Mucosa of rectum (tissue), 2 donors: ENCODE measurements at regions not wholly inside any gene's neighbourhood (a gene's known extent, or its start where the extent isn't known, plus 50 kb on each side); places are given as distances from the start of the nearest gene placed in this dataset.

Experiments
- H3K27ac ChIP-seq, 2 donors: one replicate each; pipeline ENCODE4 v1.7.0; 2013; ENCODE audit warnings: inconsistent platforms in 2 of 2, low read depth in 2 of 2, low read length in 2 of 2
- H3K27me3 ChIP-seq, 2 donors: one replicate each; pipeline ENCODE4 v1.7.0; 2013; ENCODE audit warnings: low read length in 2 of 2; ENCODE audit not compliant: control insufficient read depth in 2 of 2, insufficient read depth in 2 of 2
- H3K36me3 ChIP-seq, 2 donors: one replicate each; pipeline ENCODE4 v1.7.0; 2013; ENCODE audit warnings: low read length in 2 of 2; ENCODE audit not compliant: control insufficient read depth in 2 of 2, insufficient read depth in 2 of 2
- H3K4me1 ChIP-seq, 2 donors: one replicate each; pipeline ENCODE4 v1.7.0; 2013; ENCODE audit warnings: low read length in 2 of 2, mild to moderate bottlenecking in 1 of 2; ENCODE audit not compliant: control insufficient read depth in 2 of 2, insufficient read depth in 2 of 2
- H3K4me3 ChIP-seq, 2 donors: one replicate each; pipeline ENCODE4 v1.7.0; 2013; ENCODE audit warnings: low read length in 2 of 2
- H3K9ac ChIP-seq, 2 donors: one replicate each; pipeline ENCODE4 v1.7.0; 2013; ENCODE audit warnings: low read length in 2 of 2, low read depth in 1 of 2, mild to moderate bottlenecking in 1 of 2
- H3K9me3 ChIP-seq, 2 donors: one replicate each; pipeline ENCODE4 v1.7.0; 2013; ENCODE audit warnings: low read length in 2 of 2; ENCODE audit not compliant: control insufficient read depth in 2 of 2
- donor health status: healthy.
- donor health status: Normal muscosa, but diverticular disease.

DNA sequence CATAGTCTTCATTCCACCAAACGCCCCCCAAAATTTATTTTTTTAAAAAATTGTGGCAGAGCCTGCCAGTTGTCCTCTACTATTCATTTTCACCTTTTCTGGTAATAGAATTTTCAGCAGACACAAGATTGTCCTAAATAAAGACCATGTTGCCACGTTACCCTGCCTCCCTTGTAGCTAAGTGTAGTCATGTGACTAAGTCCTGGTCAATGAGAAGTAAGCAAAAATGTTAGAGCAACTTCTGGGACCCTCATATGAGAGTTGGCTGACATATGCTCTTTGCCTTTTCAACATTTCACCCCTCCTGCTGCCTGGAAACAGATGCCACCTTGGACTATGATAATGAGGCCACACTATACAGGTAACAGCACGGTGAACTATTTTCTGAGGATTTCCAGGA is 203.1 kb downstream of the PIK3R1 start:
- Histone ChIP-seq H3K9ac (no peak overlapping the region), H3K27ac (peak overlapping the region; percentile 13 to 32)

DNA sequence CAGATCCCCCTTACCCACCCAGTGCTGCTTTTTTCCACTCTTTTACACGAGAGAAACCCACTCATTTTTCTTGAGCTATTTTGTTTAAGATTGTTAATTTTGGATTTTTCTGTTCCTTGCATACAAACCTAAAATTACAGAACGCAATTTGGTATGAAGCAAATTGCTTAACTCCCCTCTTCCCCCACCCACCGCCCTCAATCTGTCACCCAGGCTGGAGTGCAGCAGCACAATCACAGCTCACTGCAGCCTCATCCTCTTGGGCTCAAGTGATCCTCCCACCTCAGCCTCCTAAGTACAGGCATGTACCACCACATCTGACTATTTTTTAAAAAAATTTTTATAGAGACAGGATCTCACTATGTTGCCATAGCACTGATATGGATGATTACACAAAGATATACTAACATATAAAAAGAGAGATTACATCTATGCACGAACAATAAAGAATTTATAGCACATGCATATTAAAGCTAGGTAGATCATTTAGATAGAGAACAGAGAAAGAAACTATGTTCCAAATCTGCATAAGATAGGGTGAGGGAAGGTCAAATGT is 203.6 kb downstream of the PIK3R1 start:
- H3K27ac ChIP-seq, result peak overlapping the region; percentile 73 to 80
- H3K4me1 ChIP-seq, result peaks cover 11 to 27% of the 10 kb centered on the region in 2 donors
- peak overlapping the region in 1 of 2 donors; percentile 28 for H3K9ac ChIP-seq

More for the DNA sequence above, 203.1 kb downstream of the PIK3R1 start:
- Histone ChIP-seq H3K4me3 (no peak overlapping the region), H3K9me3 (no peaks in the 10 kb centered on the region), H3K4me1 (peaks cover 11 to 24% of the 10 kb centered on the region in 2 donors), H3K36me3 (no peaks in the 10 kb centered on the region), H3K27me3 (no peaks in the 10 kb centered on the region)

DNA sequence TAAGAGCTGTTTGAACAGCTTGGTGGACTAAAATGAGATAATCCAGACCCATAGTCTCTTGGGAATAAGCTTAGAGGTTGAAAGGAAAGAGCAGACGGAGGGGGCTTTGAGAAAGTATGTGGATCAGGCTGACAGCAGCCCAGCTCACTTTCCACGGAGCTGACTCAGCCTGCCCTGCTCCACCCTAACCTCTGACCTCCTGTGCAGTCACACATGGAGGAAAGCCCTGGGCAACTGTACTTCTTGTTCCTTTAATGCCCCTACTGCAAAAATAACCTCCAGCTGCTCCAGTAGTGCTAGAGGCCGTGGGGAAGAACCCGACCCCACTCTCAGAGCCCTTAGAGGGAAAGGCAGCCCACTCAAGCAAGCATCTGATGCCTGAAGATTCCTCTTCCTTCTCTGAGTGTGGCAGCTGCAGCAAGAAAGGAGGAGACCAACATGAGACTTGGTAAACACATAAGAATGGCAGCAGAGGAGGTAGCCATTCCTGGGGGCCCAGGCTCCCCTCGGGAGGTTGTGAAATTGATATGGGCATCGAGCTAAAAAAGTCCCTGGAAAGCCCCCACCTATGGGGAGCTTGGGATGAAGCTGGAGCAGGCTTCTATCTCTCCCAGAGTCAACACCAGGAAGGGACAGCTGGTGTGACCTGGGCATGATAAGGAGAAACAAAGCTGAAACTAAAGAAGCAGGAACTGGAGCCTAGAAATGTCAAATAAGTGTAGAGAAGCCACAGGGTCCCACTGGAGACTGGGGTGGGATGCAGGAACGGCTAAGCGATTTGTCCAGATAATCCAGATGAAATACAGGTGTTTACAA is 204.3 kb downstream of the PIK3R1 start:
- Histone ChIP-seq H3K4me1 (peaks cover 11 to 32% of the 10 kb centered on the region in 2 donors), H3K27ac (peak overlapping the region; percentile 73 to 80), H3K9ac (peak overlapping the region in 1 of 2 donors; percentile 28), H3K27me3 (no peaks in the 10 kb centered on the region), H3K9me3 (no peaks in the 10 kb centered on the region), H3K36me3 (no peaks in the 10 kb centered on the region), H3K4me3 (peak overlapping the region in 1 of 2 donors; percentile 4)

More for the DNA sequence above, 203.6 kb downstream of the PIK3R1 start:
- peak overlapping the region in 1 of 2 donors; percentile 4 for H3K4me3 ChIP-seq
- no peaks in the 10 kb centered on the region for H3K36me3 ChIP-seq
- no peaks in the 10 kb centered on the region for H3K9me3 ChIP-seq
- H3K27me3 ChIP-seq, result no peaks in the 10 kb centered on the region

DNA sequence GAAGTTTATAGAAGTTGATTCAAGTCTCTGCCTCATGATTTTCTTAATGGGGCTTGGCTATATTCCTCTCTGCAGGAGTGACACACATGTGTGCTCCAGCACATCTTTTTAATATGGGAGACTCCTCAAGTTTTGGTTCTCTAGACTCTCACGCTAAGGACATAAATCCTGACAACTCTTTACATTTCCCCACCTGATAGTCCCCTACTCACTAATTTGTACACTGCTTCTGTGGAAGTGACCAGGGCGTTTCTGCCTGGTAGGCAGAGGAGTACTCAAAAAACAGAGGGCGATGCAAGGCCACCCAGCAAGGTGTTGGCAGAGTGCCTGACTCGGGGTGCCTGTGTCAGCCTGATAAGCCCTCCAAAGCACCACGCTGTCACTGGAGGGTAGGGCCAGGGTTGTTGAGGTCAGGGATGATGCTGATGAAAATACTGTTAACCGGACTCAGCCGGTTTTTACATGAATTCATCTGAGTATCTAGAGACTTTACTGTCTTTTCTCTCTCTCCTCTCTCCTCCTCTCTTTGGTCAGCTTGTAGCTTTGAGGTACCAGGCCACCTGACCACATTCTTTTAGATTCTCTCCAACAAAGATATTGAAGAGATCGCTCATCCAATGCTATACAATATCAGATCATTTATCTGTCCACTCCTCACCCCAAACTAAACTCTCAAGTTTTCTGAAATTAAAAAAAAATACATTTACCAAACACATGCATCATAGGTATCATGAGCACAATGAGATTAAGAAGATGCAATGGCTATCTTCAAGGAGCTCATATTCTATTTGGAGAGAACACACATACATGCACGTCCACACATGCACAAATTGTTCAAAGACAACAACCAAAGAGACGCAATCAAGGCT is 205.2 kb downstream of the PIK3R1 start:
- peak overlapping the region; percentile 73 to 80 for H3K27ac ChIP-seq

DNA sequence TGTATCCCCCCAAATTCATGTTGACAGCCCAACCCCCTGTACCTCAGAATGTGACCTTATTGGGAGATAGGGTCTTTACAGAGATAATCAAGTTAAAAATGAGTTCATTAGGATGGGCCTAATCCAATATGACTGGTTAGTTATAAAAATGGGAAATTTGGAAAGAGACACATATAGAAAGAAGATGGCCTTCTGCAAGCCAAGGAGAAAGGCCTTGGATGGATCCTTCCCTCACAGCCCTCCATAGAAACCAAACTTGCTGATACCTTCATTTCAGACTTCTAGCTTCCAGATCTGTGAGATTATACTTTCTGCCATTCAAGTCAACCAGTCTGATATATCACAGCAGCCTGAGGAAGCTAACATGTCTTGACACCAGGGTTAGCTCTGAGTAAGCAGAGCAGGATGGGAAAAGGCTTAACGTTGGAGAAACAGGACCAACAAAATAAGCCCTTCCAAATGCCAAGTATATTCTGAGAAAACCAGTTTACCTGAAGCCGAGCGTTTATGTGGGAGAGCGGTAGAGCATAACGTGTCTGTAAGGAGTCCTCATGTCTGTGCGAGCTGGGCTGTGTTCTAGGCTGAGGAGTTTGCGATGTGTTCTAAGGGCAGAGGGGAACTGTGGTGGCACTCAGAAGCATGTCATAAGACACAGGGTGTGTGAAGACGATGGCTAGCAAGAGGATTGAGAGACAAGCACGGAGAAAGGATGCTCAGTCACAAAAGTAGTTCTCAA is 206.1 kb downstream of the PIK3R1 start:
- Histone ChIP-seq H3K9me3 (no peaks in the 10 kb centered on the region), H3K27ac (no peak overlapping the region), H3K4me1 (peaks cover 18 to 42% of the 10 kb centered on the region in 2 donors), H3K36me3 (no peaks in the 10 kb centered on the region), H3K9ac (no peak overlapping the region), H3K4me3 (no peak overlapping the region), H3K27me3 (no peaks in the 10 kb centered on the region)

More for the DNA sequence above, 205.2 kb downstream of the PIK3R1 start:
- Histone ChIP-seq H3K9ac (no peak overlapping the region), H3K27me3 (no peaks in the 10 kb centered on the region), H3K9me3 (no peaks in the 10 kb centered on the region), H3K4me3 (no peak overlapping the region), H3K36me3 (no peaks in the 10 kb centered on the region), H3K4me1 (peaks cover 17 to 41% of the 10 kb centered on the region in 2 donors)

DNA sequence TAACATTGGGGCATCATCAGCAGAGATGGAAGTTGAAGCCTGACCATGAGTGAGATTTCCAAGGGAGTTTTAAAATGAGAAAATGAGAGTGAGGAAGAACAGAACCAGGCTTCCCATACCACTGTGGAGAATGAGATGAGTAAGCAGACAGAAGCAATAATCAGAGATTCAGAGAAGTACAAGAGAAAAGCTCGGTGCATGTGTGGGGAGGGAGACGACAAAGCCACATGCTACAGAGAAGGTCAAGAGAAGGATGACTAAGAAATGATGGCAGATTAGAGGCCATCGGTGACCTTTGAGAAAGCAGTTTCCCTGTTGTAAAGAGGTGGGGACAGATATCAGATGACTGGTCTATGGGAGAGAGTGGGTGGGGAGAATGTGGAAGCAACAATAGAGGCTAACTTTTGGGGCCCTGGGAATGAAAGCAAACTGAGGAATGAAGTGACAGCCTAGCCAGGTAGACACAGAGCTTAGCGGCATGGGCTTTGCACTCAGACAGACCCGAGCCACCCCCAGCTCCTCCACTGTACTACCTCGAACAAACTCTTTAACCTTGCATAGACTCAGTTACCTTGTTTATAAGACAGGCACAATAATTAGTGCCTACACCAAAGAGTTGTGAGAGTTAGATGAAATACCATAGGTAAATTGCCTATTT is 207.7 kb downstream of the PIK3R1 start:
- H3K9me3 ChIP-seq, result no peaks in the 10 kb centered on the region
- no peak overlapping the region for H3K9ac ChIP-seq
- no peaks in the 10 kb centered on the region for H3K36me3 ChIP-seq
- H3K27ac ChIP-seq, result peak overlapping the region; percentile 49 to 61
- peaks cover 18 to 42% of the 10 kb centered on the region in 2 donors for H3K4me1 ChIP-seq
- H3K4me3 ChIP-seq, result no peak overlapping the region
- H3K27me3 ChIP-seq, result no peaks in the 10 kb centered on the region

DNA sequence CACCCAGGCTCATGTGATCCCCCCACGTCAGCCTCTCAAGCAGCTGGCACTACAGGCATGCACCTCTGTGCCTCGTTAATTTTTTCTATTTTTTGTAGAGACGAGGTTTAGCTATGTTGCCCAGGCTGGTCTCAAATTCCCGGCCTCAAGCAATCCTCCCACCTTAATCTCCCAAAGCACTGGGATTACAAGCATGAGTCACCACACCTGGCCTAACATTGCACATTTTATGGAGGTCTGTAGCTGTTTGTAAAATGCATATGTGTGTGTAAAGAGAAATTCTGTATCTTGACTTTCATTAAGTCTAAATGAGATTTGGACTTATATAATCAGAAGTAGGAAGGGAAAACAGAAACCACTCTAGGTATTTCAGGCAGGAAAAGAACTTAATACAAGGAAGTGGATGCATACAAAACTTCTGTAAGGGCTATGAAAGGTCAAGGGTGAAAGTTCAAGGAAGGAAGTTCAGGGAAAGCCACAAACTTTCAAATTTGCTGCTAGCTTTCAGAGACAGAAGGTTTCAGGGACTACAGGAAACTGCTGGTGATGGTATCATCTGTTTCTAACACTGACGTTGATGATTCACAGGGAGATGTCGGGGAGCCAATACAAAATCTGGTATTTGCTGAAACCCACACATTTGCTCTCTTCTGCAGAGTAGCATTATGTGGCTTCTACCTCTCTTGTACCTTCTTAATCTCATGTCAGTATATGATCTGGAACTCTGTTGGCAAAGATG is 209.4 kb downstream of the PIK3R1 start:
- Histone ChIP-seq H3K27ac (peak overlapping the region; percentile 32), H3K9ac (no peak overlapping the region), H3K27me3 (no peaks in the 10 kb centered on the region), H3K4me1 (peaks cover 13 to 29% of the 10 kb centered on the region in 2 donors), H3K36me3 (no peaks in the 10 kb centered on the region), H3K9me3 (no peaks in the 10 kb centered on the region), H3K4me3 (no peak overlapping the region)

DNA sequence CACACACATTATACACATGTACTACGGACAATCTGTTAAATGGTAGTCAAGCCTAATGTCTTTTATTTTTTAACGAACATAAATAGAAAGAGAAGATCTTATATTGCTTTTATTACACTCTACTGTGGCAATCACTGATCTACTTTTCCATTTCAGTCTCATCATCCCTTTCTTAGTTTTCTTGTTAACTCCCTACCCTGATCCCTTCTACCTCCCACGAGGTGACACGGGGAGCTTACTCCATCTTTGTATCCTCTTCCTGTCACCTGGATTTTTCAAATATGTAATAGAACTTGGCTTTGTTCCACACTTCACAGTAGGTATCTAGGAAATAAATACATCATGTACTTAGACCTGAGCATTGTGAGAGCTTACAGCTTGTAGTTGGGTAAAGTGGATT is 211.0 kb downstream of the PIK3R1 start:
- Histone ChIP-seq H3K9me3 (no peaks in the 10 kb centered on the region), H3K4me1 (peaks cover 7 to 20% of the 10 kb centered on the region in 2 donors), H3K36me3 (no peaks in the 10 kb centered on the region), H3K9ac (no peak overlapping the region), H3K4me3 (no peak overlapping the region), H3K27ac (no peak overlapping the region), H3K27me3 (no peaks in the 10 kb centered on the region)
